ENCODE measurements at regions not wholly inside any gene's neighbourhood (a gene's known extent, or its start where the extent isn't known, plus 50 kb on each side); places are given as distances from the start of the nearest gene placed in this dataset.

DNA sequence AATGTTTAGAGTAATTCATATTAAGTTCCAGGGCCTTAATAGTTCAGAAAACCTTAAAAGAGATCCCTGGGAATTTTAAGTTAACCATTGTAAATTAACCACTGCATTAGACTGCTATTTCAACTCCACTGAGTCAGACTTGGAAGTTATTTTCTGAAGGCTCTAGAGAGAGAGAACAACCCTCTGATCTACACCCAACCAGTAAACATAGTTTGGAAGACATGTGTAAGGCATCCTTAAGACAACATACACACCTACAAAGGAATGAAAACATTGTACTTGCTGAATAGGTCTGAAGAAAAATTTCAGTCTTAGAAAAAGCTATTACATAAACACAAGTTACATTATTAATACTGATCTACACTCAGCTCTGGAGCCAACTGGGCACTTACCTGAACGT, 158.2 kb upstream of the FST start:
- TF ChIP-seq, protein P1, sequence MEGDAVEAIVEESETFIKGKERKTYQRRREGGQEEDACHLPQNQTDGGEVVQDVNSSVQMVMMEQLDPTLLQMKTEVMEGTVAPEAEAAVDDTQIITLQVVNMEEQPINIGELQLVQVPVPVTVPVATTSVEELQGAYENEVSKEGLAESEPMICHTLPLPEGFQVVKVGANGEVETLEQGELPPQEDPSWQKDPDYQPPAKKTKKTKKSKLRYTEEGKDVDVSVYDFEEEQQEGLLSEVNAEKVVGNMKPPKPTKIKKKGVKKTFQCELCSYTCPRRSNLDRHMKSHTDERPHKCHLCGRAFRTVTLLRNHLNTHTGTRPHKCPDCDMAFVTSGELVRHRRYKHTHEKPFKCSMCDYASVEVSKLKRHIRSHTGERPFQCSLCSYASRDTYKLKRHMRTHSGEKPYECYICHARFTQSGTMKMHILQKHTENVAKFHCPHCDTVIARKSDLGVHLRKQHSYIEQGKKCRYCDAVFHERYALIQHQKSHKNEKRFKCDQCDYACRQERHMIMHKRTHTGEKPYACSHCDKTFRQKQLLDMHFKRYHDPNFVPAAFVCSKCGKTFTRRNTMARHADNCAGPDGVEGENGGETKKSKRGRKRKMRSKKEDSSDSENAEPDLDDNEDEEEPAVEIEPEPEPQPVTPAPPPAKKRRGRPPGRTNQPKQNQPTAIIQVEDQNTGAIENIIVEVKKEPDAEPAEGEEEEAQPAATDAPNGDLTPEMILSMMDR (IDR thresholded peaks at IDR 0.05), result no peak
- TF ChIP-seq POLR2A (IDR thresholded peaks at IDR 0.05) (no peak), POLR2AphosphoS5 (IDR thresholded peaks at IDR 0.05) (no peak)
